ENCODE measurements at regions not wholly inside any gene's neighbourhood (a gene's known extent, or its start where the extent isn't known, plus 50 kb on each side); places are given as distances from the start of the nearest gene placed in this dataset.

DNA sequence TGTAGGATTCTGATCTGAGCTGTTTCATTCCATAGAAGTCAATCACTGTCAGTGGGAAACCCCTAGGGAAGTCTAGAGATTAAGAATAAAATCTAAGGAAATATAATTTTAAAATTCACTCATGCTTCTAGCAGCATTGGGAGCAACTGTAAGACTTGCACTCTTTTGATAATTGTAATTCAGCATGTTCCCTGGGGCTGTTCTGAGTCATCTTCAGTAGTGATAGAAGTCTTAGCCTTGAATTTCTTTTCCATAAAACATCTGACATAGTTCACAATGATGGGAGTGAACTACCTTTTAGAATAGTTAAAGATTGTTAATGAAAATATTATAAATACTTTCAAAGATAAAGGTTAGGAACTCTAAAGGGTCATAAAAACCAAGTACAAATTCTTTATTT lies 935.8 kb downstream of the DTWD2 start:
- Histone ChIP-seq H3K36me3 (ENCODE audit: control insufficient read depth, insufficient read depth, low read length) (no peaks in the 10 kb centered on the region), H3K9ac (ENCODE audit: low read length) (no peak overlapping the region), H3K4ac (ENCODE audit: low read depth, low read length) (no peak overlapping the region), H3K27me3 (ENCODE audit: insufficient read depth, low read length, poor library complexity) (no peaks in the 10 kb centered on the region), H3K23ac (ENCODE audit: low read length) (no peak overlapping the region), H3K18ac (ENCODE audit: low read length) (no peak overlapping the region), H3K79me1 (ENCODE audit: low read length) (no peaks in the 10 kb centered on the region), H4K8ac (ENCODE audit: low read depth, low read length) (no peak overlapping the region), H4K5ac (ENCODE audit: low read length) (no peak overlapping the region), H2BK15ac (replicated peaks; ENCODE audit: low read depth) (no peak overlapping the region), H3K4me2 (ENCODE audit: low read length) (no peak overlapping the region), H3K27ac (ENCODE audit: low read depth, low read length) (no peak overlapping the region), H3K4me1 (ENCODE audit: control insufficient read depth, low read depth, low read length) (no peaks in the 10 kb centered on the region), H2BK5ac (ENCODE audit: low read length) (no peak overlapping the region), H3K79me2 (ENCODE audit: control insufficient read depth, insufficient read depth, low read length) (no peaks in the 10 kb centered on the region), H3K56ac (ENCODE audit: low read length) (no peak overlapping the region), H2BK120ac (ENCODE audit: low read depth, low read length) (no peak overlapping the region), H3K4me3 (ENCODE audit: low read length) (no peak overlapping the region), H2AK5ac (ENCODE audit: low read length) (no peak overlapping the region)
- DNase-seq, result no peak

DNA sequence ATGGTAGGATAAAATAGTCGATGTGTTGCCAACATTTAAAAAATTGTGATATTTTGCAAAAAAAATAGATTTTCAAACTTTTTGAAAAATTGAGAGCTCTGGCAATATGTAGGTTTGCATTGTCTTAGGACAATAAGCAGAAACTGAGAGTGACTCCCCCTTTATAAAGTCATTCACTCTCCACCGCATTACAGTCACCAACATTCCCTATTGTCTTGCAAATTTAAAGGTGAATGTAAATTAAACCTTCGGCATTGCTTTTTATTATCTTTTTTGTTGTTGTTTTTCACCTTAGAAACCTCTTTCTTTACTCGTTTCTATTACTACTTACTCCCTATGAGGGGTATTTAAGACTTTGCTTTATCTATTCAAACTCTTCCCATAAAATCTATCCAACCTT lies 944.2 kb downstream of the DTWD2 start:
- no peak overlapping the region for H3K9ac ChIP-seq (ENCODE audit: low read length)
- no peaks in the 10 kb centered on the region for H3K36me3 ChIP-seq (ENCODE audit: control insufficient read depth, insufficient read depth, low read length)
- H3K79me2 ChIP-seq (ENCODE audit: control insufficient read depth, insufficient read depth, low read length), result no peaks in the 10 kb centered on the region
- H3K23ac ChIP-seq (ENCODE audit: low read length), result no peak overlapping the region
- no peak overlapping the region for H3K56ac ChIP-seq (ENCODE audit: low read length)
- no peak for DNase-seq
- no peak overlapping the region for H2BK5ac ChIP-seq (ENCODE audit: low read length)
- H3K4me2 ChIP-seq (ENCODE audit: low read length), result no peak overlapping the region
- no CpG with 5 or more reads among the region's 4 CpGs for WGBS (ENCODE audit: extremely low coverage, insufficient coverage, low lambda C conversion rate)
- H3K79me1 ChIP-seq (ENCODE audit: low read length), result no peaks in the 10 kb centered on the region
- no peak overlapping the region for H3K4ac ChIP-seq (ENCODE audit: low read depth, low read length)
- H4K5ac ChIP-seq (ENCODE audit: low read length), result no peak overlapping the region
- H3K27me3 ChIP-seq (ENCODE audit: insufficient read depth, low read length, poor library complexity), result no peaks in the 10 kb centered on the region
- H2BK15ac ChIP-seq (replicated peaks; ENCODE audit: low read depth), result no peak overlapping the region
- H2AK5ac ChIP-seq (ENCODE audit: low read length), result no peak overlapping the region
- H2BK120ac ChIP-seq (ENCODE audit: low read depth, low read length), result no peak overlapping the region
- H4K8ac ChIP-seq (ENCODE audit: low read depth, low read length), result no peak overlapping the region
- H3K27ac ChIP-seq (ENCODE audit: low read depth, low read length), result no peak overlapping the region
- no peaks in the 10 kb centered on the region for H3K4me1 ChIP-seq (ENCODE audit: control insufficient read depth, low read depth, low read length)
- H3K4me3 ChIP-seq (ENCODE audit: low read length), result no peak overlapping the region
- no peak overlapping the region for H3K18ac ChIP-seq (ENCODE audit: low read length)

DNA sequence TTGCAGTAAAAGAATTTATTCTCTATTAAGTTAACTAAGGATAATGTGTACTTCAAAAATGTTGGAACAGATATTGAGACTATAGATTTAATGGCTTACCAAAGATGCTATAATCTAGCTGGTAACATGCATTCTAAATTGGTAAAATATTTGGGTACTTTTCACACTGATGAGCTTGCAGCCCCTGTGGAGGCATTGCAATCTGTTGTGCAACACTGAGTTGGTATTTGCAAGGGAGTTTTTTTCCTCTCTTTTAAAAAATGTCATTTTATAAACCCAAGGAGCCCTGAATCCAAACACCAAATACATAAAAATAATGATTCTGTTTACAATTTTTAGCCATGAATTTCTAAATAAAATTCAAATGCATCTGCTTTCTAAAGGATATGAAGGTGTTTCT lies 944.8 kb downstream of the DTWD2 start:
- no peak overlapping the region for H3K9ac ChIP-seq (ENCODE audit: low read length)
- H2AK5ac ChIP-seq (ENCODE audit: low read length), result no peak overlapping the region
- H4K8ac ChIP-seq (ENCODE audit: low read depth, low read length), result no peak overlapping the region
- no peaks in the 10 kb centered on the region for H3K79me2 ChIP-seq (ENCODE audit: control insufficient read depth, insufficient read depth, low read length)
- H2BK15ac ChIP-seq (replicated peaks; ENCODE audit: low read depth), result no peak overlapping the region
- no peak overlapping the region for H3K18ac ChIP-seq (ENCODE audit: low read length)
- no peak overlapping the region for H2BK5ac ChIP-seq (ENCODE audit: low read length)
- H3K4me1 ChIP-seq (ENCODE audit: control insufficient read depth, low read depth, low read length), result no peaks in the 10 kb centered on the region
- no peak overlapping the region for H3K4me3 ChIP-seq (ENCODE audit: low read length)
- no peaks in the 10 kb centered on the region for H3K36me3 ChIP-seq (ENCODE audit: control insufficient read depth, insufficient read depth, low read length)
- no peak overlapping the region for H3K27ac ChIP-seq (ENCODE audit: low read depth, low read length)
- H3K79me1 ChIP-seq (ENCODE audit: low read length), result no peaks in the 10 kb centered on the region
- H3K4me2 ChIP-seq (ENCODE audit: low read length), result no peak overlapping the region
- H4K5ac ChIP-seq (ENCODE audit: low read length), result no peak overlapping the region
- no peaks in the 10 kb centered on the region for H3K27me3 ChIP-seq (ENCODE audit: insufficient read depth, low read length, poor library complexity)
- H2BK120ac ChIP-seq (ENCODE audit: low read depth, low read length), result no peak overlapping the region
- no peak overlapping the region for H3K4ac ChIP-seq (ENCODE audit: low read depth, low read length)
- no peak overlapping the region for H3K56ac ChIP-seq (ENCODE audit: low read length)
- H3K23ac ChIP-seq (ENCODE audit: low read length), result no peak overlapping the region
- DNase-seq, result peak; percentile 6

DNA sequence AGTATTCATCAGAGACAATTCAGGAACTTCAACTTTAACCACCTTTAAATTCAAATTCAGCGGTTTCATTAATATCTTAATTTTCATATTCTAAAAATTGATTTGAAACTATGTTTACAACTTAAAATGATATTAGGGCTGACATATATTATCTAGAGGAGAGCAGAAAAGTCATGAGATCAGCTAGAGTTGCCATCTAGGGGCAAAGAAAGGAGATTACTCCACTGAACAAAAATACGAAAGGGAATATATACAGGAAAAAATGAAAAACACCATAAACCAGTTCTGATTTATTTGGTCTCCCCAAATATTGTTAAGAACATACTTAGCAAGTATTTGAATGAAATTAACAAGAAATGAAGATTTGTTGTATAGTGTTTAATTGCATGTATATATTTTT lies 946.3 kb downstream of the DTWD2 start:
- no peak overlapping the region for H2BK120ac ChIP-seq (ENCODE audit: low read depth, low read length)
- no peak for DNase-seq
- H3K4me2 ChIP-seq (ENCODE audit: low read length), result no peak overlapping the region
- no peak overlapping the region for H2BK5ac ChIP-seq (ENCODE audit: low read length)
- no peaks in the 10 kb centered on the region for H3K79me2 ChIP-seq (ENCODE audit: control insufficient read depth, insufficient read depth, low read length)
- H3K18ac ChIP-seq (ENCODE audit: low read length), result no peak overlapping the region
- no peaks in the 10 kb centered on the region for H3K27me3 ChIP-seq (ENCODE audit: insufficient read depth, low read length, poor library complexity)
- no peak overlapping the region for H3K4ac ChIP-seq (ENCODE audit: low read depth, low read length)
- H4K8ac ChIP-seq (ENCODE audit: low read depth, low read length), result no peak overlapping the region
- H4K5ac ChIP-seq (ENCODE audit: low read length), result no peak overlapping the region
- H3K27ac ChIP-seq (ENCODE audit: low read depth, low read length), result no peak overlapping the region
- H3K4me1 ChIP-seq (ENCODE audit: control insufficient read depth, low read depth, low read length), result no peaks in the 10 kb centered on the region
- H3K36me3 ChIP-seq (ENCODE audit: control insufficient read depth, insufficient read depth, low read length), result no peaks in the 10 kb centered on the region
- H3K4me3 ChIP-seq (ENCODE audit: low read length), result no peak overlapping the region
- no peak overlapping the region for H2BK15ac ChIP-seq (replicated peaks; ENCODE audit: low read depth)
- H3K23ac ChIP-seq (ENCODE audit: low read length), result no peak overlapping the region
- no peak overlapping the region for H3K56ac ChIP-seq (ENCODE audit: low read length)
- H2AK5ac ChIP-seq (ENCODE audit: low read length), result no peak overlapping the region
- H3K9ac ChIP-seq (ENCODE audit: low read length), result no peak overlapping the region
- WGBS (ENCODE audit: extremely low coverage, insufficient coverage, low lambda C conversion rate), result 100% methylated on average over 1 of the region's 2 CpGs
- H3K79me1 ChIP-seq (ENCODE audit: low read length), result no peaks in the 10 kb centered on the region

DNA sequence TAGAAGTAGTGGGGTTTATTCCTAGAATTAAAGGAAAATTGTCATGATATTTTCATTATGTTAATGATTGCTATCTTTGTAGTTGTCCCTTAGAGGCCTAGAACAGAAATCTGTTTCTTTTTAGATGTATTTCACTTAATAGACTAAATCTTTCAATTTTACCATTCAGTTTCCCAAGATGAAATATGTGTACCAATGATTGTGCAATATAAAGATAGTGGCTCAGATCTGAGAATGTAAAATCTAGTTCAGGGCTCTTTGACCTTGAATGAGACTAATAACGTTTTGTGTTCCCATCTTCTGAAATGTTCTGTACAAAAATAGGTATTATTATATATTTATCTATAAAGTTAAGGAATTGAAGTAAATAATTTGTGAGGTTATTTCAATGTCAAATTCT lies 947.9 kb downstream of the DTWD2 start:
- H2BK5ac ChIP-seq (ENCODE audit: low read length), result no peak overlapping the region
- no peak overlapping the region for H2BK120ac ChIP-seq (ENCODE audit: low read depth, low read length)
- DNase-seq, result no peak
- H3K4me3 ChIP-seq (ENCODE audit: low read length), result no peak overlapping the region
- H4K8ac ChIP-seq (ENCODE audit: low read depth, low read length), result no peak overlapping the region
- H3K23ac ChIP-seq (ENCODE audit: low read length), result no peak overlapping the region
- H3K27me3 ChIP-seq (ENCODE audit: insufficient read depth, low read length, poor library complexity), result no peaks in the 10 kb centered on the region
- no peaks in the 10 kb centered on the region for H3K36me3 ChIP-seq (ENCODE audit: control insufficient read depth, insufficient read depth, low read length)
- H3K4ac ChIP-seq (ENCODE audit: low read depth, low read length), result no peak overlapping the region
- no CpG with 5 or more reads among the region's 1 CpG for WGBS (ENCODE audit: extremely low coverage, insufficient coverage, low lambda C conversion rate)
- H3K18ac ChIP-seq (ENCODE audit: low read length), result no peak overlapping the region
- no peaks in the 10 kb centered on the region for H3K79me1 ChIP-seq (ENCODE audit: low read length)
- H4K5ac ChIP-seq (ENCODE audit: low read length), result no peak overlapping the region
- H3K27ac ChIP-seq (ENCODE audit: low read depth, low read length), result no peak overlapping the region
- H3K4me2 ChIP-seq (ENCODE audit: low read length), result no peak overlapping the region
- no peak overlapping the region for H3K9ac ChIP-seq (ENCODE audit: low read length)
- no peak overlapping the region for H2AK5ac ChIP-seq (ENCODE audit: low read length)
- no peak overlapping the region for H2BK15ac ChIP-seq (replicated peaks; ENCODE audit: low read depth)
- H3K79me2 ChIP-seq (ENCODE audit: control insufficient read depth, insufficient read depth, low read length), result no peaks in the 10 kb centered on the region
- H3K4me1 ChIP-seq (ENCODE audit: control insufficient read depth, low read depth, low read length), result no peaks in the 10 kb centered on the region
- H3K56ac ChIP-seq (ENCODE audit: low read length), result no peak overlapping the region

DNA sequence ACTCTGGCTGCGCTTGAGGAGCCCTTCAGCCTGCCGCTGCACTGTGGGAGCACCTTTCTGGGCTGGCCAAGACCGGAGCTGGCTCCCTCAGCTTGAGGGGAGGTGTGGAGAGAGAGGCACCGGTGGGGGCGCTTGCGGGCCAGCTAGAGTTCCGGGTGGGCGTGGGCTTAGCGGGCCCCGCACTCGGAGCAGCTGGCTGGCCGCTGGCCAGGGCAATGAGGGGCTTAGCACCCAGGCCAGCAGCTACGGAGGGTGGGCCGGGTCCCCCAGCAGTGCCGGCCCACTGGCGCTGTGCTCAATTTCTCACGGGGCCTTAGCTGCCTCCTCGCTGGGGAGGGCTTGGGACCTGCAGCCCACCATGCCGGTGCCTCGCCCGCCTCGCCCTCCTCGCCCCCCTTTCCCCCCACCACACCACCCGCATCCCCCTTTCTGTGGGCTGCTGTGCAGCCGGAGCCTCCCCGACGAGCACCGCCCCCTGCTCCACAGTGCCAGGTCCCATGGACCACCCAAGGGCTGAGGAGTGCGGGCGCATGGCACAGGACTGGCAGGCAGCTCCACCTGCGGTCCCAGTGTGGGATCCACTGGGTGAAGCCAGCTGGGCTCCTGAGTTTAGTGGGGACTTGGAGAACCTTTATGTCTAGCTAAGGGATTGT lies 954.5 kb downstream of the DTWD2 start:
- H3K27ac ChIP-seq (ENCODE audit: low read depth, low read length), result no peak overlapping the region
- no peaks in the 10 kb centered on the region for H3K79me1 ChIP-seq (ENCODE audit: low read length)
- no peak overlapping the region for H2BK120ac ChIP-seq (ENCODE audit: low read depth, low read length)
- H3K4me1 ChIP-seq (ENCODE audit: control insufficient read depth, low read depth, low read length), result no peaks in the 10 kb centered on the region
- no peak overlapping the region for H3K4me3 ChIP-seq (ENCODE audit: low read length)
- H3K79me2 ChIP-seq (ENCODE audit: control insufficient read depth, insufficient read depth, low read length), result no peaks in the 10 kb centered on the region
- no peak overlapping the region for H3K23ac ChIP-seq (ENCODE audit: low read length)
- WGBS (ENCODE audit: extremely low coverage, insufficient coverage, low lambda C conversion rate), result no CpG with 5 or more reads among the region's 31 CpGs
- DNase-seq, result no peak
- no peak overlapping the region for H2AK5ac ChIP-seq (ENCODE audit: low read length)
- no peak overlapping the region for H2BK5ac ChIP-seq (ENCODE audit: low read length)
- H4K8ac ChIP-seq (ENCODE audit: low read depth, low read length), result no peak overlapping the region
- no peak overlapping the region for H3K4ac ChIP-seq (ENCODE audit: low read depth, low read length)
- no peak overlapping the region for H3K9ac ChIP-seq (ENCODE audit: low read length)
- H3K56ac ChIP-seq (ENCODE audit: low read length), result no peak overlapping the region
- H3K4me2 ChIP-seq (ENCODE audit: low read length), result no peak overlapping the region
- H4K5ac ChIP-seq (ENCODE audit: low read length), result no peak overlapping the region
- no peaks in the 10 kb centered on the region for H3K27me3 ChIP-seq (ENCODE audit: insufficient read depth, low read length, poor library complexity)
- no peak overlapping the region for H2BK15ac ChIP-seq (replicated peaks; ENCODE audit: low read depth)
- no peaks in the 10 kb centered on the region for H3K36me3 ChIP-seq (ENCODE audit: control insufficient read depth, insufficient read depth, low read length)
- H3K18ac ChIP-seq (ENCODE audit: low read length), result no peak overlapping the region
